NCI-H524 (cell line): ENCODE measurements at regions not wholly inside any gene's neighbourhood (a gene's known extent, or its start where the extent isn't known, plus 50 kb on each side); places are given as distances from the start of the nearest gene placed in this dataset.
"Not testable (repeated sequence)": the region's sequence is repeated elsewhere in the genome, so short reads cannot be mapped to it uniquely, and the experiment has no call there.

ENCODE experiments used
- DNase-seq, 2 experiments: peaks; one replicate each; lab custom pipeline; 2025; lab: John Stamatoyannopoulos, UW

DNA sequence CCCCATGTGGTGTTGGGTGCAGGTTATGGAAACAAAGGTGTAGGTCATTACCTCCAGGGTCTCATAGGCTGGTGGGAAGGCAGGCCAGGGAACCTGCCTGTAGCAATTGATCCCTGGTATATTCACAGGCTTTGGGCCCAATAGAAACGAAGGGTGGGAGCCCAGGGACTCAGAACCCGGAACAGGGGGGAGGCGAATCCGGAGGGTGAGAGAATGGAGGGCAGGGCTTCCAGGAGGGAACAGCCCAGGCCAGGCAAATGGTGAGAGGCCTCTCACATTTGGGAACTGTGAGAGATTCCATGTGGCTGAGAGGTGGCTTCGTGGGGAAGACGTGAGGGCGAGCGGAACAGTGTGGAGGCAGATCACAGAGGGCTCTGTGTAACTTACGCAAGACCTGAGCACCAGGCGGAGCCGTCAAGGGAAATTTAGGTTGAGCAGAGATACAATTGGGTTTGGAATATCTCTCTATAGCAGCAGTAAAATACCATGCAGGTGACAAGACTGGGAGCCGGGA, 267.1 kb downstream of the ERMARD start:
- no peak for DNase-seq

GRCh38 chr6:170017603-170018320, 266.3 kb downstream of the ERMARD start:
- DNase-seq, result no peak

- DNase-seq, result no peak
Observed at GRCh38 chr6:170013815-170014214, 262.4 kb downstream of the ERMARD start.

DNA sequence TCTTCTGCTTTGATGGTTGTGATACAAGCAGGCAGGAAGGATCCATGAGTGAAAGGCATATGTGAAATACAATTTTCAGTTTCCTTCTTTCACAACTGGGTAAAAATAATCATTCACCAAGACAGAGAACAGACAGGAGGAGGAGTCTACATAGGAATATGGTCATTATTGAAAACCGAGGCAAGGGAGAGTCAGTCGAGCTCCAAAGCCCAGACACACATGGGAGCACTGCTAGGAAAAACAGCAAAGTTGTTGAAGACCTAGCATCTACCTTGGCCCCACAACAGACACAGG, 260.6 kb downstream of the ERMARD start:
- no peak for DNase-seq

- DNase-seq, result no peak
Observed at GRCh38 chr6:170011204-170012036, 260.0 kb downstream of the ERMARD start.

- no peak for DNase-seq
Observed at GRCh38 chr6:170010665-170011203, 259.3 kb downstream of the ERMARD start.

- no peak for DNase-seq
Observed at GRCh38 chr6:170008294-170008785, 256.9 kb downstream of the ERMARD start.

- no peak for DNase-seq
Observed at GRCh38 chr6:170007468-170008293, 256.3 kb downstream of the ERMARD start.

DNA sequence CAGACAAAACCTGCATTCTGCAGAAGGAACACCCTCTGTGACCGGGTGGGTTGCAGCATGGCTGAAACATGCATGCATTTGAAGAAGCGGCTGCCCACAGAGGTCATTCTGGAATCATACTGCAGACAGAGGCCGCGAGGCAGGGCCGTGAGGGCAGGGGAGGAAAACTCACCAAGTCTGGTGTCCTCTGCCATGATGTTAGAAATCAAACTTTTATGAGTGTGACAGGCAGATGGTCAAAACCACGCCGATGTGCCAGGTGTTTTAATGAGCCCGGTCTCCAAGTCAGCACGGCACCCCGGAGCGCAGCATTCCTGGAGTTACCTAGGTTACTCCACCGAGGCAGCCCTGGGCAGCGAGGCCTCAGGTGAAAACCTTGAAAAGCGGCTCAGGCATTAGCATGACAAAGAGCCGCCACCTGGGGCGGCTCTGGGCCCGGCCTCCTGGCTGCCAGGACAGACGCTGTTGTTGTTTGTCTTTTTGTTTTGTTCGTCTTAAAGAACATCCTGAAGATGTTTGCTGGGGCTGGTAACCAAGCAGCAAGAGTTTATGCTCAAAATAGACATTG, 255.6 kb downstream of the ERMARD start:
- no peak for DNase-seq

DNA sequence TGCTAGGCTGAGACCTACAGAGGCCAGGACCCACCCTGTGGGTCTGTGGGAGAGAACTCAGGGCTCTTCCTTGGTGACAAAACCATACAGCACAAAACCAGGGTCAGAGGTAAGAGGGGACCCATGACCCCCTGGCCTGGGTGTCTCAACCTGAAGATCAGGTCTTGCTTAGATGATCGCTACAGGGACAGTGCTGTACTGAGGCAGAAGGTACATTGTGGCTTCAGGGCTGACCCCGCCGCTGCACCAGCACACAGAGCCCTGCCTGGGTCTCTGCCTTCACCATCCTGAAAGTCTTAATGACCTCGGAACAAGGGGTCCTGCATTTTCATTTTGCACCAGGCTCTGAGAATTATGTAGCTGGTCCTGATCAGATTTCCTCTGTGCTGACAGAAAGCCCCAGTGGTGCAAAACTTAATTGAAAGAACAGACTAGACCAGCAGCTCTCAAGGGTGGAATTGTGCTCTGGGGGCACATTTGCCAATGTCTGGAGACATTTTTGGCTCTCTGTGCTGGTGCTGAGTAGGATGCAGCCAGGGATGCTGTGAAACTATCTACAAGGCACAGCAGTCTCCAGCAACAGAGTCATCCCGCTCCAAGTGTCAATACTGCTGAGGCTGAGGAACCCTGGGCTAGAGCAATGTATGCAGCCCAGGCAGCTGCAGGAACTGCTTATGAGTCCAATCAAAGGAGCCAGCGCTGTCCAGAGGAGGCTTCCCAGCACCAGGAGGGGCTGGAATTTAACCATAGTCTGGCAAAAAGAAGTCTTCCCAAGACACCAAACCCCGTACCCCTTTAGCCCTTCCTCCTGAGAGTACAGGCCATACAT, 254.9 kb downstream of the ERMARD start:
- DNase-seq, result no peak

GRCh38 chr6:170005665-170006064, 254.2 kb downstream of the ERMARD start:
- DNase-seq, result no peak

DNA sequence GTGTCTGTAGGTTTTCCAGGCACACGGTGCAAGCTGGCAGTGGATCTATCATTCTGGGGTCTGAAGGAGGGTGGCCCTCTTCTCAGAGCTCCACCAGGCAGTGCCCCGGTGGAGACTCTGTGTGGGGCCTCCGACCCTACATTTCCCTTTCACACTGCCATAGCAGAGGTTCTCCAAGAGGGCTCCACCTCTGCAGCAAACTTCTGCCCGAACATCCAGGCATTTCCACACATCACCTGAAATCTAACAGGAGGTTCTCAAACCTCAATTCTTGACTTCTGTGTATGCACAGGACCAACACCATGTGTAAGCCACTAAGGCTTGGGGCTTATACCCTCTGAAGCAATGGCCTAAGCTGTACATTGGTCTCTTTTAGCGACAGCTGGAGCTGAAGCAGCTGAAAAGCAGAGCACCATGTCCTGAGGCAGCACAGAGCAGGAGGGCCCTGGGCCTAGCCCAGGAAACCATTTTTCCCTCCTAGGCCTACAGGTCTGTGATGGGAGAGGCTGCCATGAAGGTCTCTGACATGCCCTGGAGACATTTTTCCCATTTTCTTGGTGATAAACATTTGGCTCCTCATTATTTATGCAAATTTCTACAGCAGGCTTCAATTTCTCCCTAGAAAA, 253.3 kb downstream of the ERMARD start:
- DNase-seq, result no peak

- no peak for DNase-seq
Observed at GRCh38 chr6:170003451-170004160, 252.2 kb downstream of the ERMARD start.

- no peak for DNase-seq
Observed at GRCh38 chr6:170003027-170003426, 251.6 kb downstream of the ERMARD start.

DNA sequence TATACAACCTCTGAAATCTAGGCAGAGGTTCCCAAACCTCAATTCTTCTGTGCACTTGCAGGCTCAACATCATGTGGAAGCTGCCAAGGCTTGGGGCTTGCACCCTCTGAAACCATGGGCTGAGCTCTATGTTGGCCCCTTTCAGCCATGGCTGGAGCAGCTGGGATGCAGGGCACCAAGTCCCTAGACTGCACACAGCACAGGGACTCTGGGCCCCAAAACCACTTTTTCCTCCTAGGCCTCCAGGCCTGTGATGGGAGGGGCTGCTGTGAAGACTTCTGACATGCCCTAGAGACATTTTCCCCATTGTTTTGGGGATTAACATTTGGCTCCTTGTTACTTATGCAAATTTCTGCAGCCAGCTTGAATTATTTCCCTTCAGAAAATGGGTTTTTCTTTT, 250.4 kb downstream of the ERMARD start:
- DNase-seq, result not testable (repeated sequence)

GRCh38 chr6:170000071-170000843, 248.8 kb downstream of the ERMARD start:
- DNase-seq, result no peak

GRCh38 chr6:169999367-169999766, 247.9 kb downstream of the ERMARD start:
- no peak for DNase-seq

DNA sequence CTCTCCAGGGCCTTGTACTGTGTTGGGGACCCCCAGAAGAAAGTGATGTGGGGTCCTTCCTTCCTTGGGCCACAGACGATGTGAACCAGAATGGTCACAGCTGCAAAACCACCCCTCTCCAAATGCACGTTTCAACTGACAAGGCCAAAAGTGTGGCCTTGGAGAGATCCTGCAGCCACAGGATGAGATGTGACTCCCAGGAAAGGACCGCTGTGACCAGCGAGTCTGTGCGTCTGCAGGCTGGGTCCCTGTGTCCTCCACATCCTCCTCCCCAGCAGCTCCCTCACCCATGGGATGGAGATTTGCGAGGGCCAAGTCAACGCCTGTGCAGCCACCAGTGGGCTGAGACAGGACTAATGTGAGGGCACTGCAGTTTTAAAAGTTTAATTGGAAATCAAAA, 247.0 kb downstream of the ERMARD start:
- no peak for DNase-seq

DNA sequence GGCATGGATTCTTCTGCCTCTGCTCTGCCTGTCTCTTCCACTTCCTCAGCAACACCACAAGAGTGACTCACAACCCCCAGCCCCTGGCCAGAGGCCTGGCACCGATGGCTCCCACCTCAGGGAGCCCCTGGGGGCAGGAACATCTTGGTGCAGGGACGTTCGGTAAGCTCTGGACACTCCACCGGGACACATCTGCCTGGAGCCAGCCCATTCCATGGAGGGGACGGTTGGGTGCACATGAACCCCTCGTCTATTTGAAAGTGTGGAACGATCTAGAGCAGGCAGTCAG, 246.5 kb downstream of the ERMARD start:
- no peak for DNase-seq
